ENCODE measurements at regions not wholly inside any gene's neighbourhood (a gene's known extent, or its start where the extent isn't known, plus 50 kb on each side); places are given as distances from the start of the nearest gene placed in this dataset.

DNA sequence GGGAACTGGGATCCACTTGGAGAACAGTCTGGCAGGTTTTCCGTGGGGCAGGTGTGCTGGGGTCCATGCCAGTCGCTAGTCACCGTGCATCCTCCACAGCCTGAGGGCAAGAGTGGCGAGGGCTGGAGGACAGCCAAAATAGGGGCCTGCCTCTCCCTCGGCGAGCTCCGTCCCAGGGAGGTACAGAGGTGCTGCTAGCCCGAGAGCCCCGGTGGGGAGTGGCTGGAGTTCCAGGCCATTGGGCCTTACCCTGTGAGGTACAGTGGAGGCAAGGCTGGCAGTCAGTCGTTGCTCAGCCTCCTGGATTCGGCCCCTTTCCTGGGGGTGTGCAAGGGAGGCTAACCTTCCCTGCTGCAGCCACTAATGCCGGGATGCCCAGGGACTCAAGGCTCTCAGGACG lies 406.6 kb downstream of the CMPK2 start:
- Mint-ChIP-seq H3K36me3 (ENCODE audit: low read depth) (peaks cover 18% of the 10 kb centered on the region), H3K27me3 (ENCODE audit: low read depth, poor library complexity) (no peaks in the 10 kb centered on the region), H3K4me3 (no peak overlapping the region), H3K4me1 (no peaks in the 10 kb centered on the region), H3K27ac (no peak overlapping the region), H3K9me3 (peaks cover 43% of the 10 kb centered on the region)
- TF ChIP-seq, protein P1, sequence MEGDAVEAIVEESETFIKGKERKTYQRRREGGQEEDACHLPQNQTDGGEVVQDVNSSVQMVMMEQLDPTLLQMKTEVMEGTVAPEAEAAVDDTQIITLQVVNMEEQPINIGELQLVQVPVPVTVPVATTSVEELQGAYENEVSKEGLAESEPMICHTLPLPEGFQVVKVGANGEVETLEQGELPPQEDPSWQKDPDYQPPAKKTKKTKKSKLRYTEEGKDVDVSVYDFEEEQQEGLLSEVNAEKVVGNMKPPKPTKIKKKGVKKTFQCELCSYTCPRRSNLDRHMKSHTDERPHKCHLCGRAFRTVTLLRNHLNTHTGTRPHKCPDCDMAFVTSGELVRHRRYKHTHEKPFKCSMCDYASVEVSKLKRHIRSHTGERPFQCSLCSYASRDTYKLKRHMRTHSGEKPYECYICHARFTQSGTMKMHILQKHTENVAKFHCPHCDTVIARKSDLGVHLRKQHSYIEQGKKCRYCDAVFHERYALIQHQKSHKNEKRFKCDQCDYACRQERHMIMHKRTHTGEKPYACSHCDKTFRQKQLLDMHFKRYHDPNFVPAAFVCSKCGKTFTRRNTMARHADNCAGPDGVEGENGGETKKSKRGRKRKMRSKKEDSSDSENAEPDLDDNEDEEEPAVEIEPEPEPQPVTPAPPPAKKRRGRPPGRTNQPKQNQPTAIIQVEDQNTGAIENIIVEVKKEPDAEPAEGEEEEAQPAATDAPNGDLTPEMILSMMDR (IDR thresholded peaks at IDR 0.05): no peak
- no peak for DNase-seq

DNA sequence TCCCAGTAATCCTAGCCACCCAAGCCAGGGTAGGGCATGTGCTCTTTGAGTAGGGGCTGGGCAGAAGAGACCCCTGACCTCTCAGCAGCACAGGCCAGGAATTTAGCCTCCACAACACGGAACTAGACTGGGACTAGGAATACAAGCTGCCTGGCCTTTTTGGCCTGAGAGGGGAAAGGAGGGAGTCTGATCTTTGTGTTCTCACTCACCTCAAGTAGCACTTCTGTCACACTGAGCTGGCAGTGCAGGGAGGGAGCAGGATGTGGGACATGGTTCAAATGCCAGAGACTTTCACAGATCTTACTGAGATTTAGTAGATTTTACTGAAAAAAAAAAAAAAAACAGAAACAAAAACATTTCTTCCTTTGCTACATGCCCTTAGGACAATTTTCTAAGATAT lies 395.2 kb downstream of the CMPK2 start:
- peaks cover 2% of the 10 kb centered on the region for H3K27me3 Mint-ChIP-seq (ENCODE audit: low read depth, poor library complexity)
- H3K4me3 Mint-ChIP-seq: no peak overlapping the region
- peak overlapping the region; percentile 88 for H3K27ac Mint-ChIP-seq
- H3K36me3 Mint-ChIP-seq (ENCODE audit: low read depth): peaks cover 4% of the 10 kb centered on the region
- peaks cover 37% of the 10 kb centered on the region for H3K9me3 Mint-ChIP-seq
- H3K4me1 Mint-ChIP-seq: peaks cover 17% of the 10 kb centered on the region
- TF ChIP-seq, protein P1 (IDR thresholded peaks at IDR 0.05): no peak
- peak; percentile 16 for DNase-seq

DNA sequence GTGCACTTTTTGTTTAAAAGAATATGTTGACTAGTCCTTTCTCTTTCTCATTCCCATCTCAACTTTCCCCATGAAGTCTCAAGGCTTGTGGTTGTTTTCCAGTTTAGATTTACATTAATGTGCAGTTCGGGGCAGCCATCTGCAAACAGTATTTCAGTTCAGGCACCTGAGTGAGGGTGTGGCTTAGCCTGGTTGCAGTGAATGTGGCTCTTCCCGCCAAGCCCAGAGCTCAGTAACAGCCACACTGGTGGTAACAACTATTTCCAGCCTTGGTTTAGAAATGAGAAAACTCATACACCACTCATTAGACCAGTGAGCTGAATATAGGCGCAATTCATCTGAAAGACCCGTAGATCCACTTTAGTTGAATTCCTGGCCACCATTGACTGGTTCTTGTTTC lies 394.3 kb downstream of the CMPK2 start:
- Mint-ChIP-seq H3K9me3 (peaks cover 34% of the 10 kb centered on the region), H3K27ac (peak overlapping the region; percentile 77), H3K4me3 (no peak overlapping the region), H3K27me3 (ENCODE audit: low read depth, poor library complexity) (peaks cover 2% of the 10 kb centered on the region), H3K36me3 (ENCODE audit: low read depth) (peaks cover 4% of the 10 kb centered on the region), H3K4me1 (peaks cover 16% of the 10 kb centered on the region)
- DNase-seq: no peak
- TF ChIP-seq, protein P1 (IDR thresholded peaks at IDR 0.05): no peak

DNA sequence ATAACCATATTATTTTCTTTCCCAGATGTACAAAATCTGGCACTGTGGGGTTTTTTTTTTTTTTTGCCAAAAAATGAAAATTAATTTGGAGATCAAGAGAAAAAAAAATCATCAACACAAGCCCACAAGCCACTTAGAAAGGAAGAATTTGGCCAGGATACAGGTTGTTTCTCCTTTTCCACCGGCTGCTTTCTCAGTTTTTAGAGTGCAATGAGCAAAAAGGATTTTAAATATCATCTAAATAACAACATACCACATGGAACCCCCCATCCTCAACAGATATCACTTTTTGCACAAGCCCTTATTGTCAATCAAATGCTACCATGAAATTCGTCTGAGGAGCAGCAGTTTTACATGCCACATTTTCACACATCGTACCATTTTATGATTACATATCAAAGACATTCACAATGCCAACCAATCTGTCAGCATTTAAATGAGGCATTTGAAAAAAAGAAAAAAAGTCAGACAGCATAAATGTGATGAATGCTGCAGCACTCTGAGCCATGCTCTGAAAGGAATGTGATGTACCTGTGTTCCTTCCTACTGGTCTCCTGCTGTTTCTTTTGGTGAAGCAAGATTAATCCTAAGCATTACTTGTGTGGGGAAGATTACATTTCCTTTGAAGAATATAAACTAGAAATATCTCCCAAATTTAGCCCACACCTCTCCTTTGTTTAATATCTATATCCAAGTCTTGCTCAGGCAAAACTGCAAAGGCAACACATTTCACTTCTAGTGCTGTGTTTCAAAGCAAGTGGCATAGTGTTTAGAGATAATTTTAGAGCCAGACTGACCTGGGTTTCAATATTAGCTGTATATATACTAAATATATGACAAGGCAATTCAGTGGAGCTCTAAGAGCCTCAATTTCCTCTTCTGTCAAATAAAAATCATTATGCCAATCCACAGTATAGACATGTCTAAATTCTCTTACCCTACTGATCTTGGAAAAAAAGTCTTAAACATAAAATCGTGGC lies 391.3 kb downstream of the CMPK2 start:
- TF ChIP-seq, protein P1 (IDR thresholded peaks at IDR 0.05): no peak
- no peak for DNase-seq
- peaks cover 16% of the 10 kb centered on the region for H3K9me3 Mint-ChIP-seq
- peaks cover 16% of the 10 kb centered on the region for H3K4me1 Mint-ChIP-seq
- H3K4me3 Mint-ChIP-seq: no peak overlapping the region
- no peaks in the 10 kb centered on the region for H3K36me3 Mint-ChIP-seq (ENCODE audit: low read depth)
- H3K27me3 Mint-ChIP-seq (ENCODE audit: low read depth, poor library complexity): peaks cover 3% of the 10 kb centered on the region
- no peak overlapping the region for H3K27ac Mint-ChIP-seq

DNA sequence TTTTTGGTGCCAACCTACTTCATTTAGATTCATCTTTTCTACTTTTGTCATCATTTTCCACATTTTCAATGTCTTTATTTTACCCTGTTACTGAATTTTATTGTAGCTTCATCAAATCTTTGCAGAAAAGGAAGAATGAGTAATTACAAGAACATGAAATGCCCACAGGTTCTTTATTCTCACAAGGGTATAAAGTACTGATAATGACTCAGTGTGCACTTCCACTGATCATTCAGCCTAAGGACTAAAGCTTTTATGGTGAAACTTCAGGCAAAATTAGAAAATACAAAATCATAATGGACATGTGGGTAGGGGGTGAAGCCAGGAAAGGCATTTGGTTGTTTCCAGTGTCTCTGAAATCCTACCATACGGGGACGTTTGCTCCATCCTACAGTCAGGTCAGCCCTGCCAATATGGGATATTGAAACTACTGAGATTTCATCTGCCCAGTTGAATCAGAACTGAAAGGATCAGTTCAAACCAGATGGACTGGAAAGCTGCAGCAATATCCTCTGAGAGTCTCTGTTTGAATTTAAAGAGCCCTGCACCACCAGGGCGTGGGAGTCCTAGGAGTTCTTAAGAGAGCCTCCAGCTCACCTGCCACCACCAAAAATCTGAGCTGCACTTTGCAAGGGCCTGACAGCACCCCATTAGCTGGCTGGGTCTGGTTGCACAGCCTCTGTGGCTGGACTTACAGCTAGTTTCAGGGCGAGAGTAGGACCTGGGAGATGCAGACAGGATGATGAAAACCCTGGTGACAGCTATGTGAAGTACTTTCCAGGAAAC lies 390.4 kb downstream of the CMPK2 start:
- H3K4me3 Mint-ChIP-seq: no peak overlapping the region
- H3K36me3 Mint-ChIP-seq (ENCODE audit: low read depth): no peaks in the 10 kb centered on the region
- DNase-seq: no peak
- H3K9me3 Mint-ChIP-seq: peaks cover 21% of the 10 kb centered on the region
- peaks cover 3% of the 10 kb centered on the region for H3K27me3 Mint-ChIP-seq (ENCODE audit: low read depth, poor library complexity)
- TF ChIP-seq, protein P1 (IDR thresholded peaks at IDR 0.05): no peak
- H3K27ac Mint-ChIP-seq: no peak overlapping the region
- H3K4me1 Mint-ChIP-seq: peaks cover 18% of the 10 kb centered on the region
